ENCODE measurements at regions not wholly inside any gene's neighbourhood (a gene's known extent, or its start where the extent isn't known, plus 50 kb on each side); places are given as distances from the start of the nearest gene placed in this dataset.
"Not testable (repeated sequence)": the region's sequence is repeated elsewhere in the genome, so short reads cannot be mapped to it uniquely, and the experiment has no call there.

DNA sequence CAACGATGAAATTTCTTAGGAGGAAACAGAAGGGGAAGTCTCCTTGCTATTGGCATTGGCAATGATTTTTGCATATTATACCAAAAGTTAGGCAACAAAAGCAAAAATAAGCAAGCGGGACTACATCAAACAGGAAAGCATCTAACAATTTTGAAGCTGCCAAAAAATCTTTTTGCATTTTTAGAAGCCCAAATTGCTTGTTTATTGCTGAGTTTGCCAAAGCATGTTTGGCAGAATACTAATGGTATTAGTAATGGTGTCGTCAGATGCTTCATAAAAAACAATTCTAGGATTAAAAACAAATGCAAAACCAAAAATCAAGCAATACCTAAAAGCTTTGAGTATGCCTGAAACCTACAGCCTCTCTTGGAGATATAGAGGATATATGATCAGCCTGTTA is 80.0 kb downstream of the GALR1 start:
- DNase-seq (ENCODE audit: low read depth) = no peak

- no peak for DNase-seq (ENCODE audit: low read depth)
Observed at GRCh38 chr18:77334876-77335275, 85.2 kb downstream of the GALR1 start.

GRCh38 chr18:77337604-77338003 is 88.0 kb downstream of the GALR1 start:
- DNase-seq (ENCODE audit: low read depth) = no peak

GRCh38 chr18:77339093-77339492 is 89.4 kb downstream of the GALR1 start:
- DNase-seq (ENCODE audit: low read depth) = no peak

DNA sequence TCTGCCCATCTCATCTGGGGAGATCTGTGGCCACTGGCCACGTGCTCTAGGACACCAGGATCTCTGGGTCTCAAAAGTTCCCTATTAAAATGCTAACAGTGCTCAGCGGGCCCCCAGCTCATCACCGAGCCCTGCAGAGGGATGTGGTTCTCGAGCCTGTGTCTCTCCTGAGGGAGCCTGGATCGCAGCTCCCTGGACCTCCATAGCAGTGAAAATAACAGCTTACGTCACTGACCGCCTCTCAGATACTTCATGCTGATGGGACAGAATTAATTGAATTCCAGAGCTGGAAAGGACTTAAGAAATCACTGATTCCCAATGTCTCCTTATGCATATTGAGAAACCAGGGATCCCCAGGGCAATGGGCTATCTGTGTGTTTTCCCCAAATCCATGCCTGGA is 90.0 kb downstream of the GALR1 start:
- DNase-seq (ENCODE audit: low read depth) = no peak

- no peak for DNase-seq (ENCODE audit: low read depth)
Observed at GRCh38 chr18:77340815-77341214, 91.2 kb downstream of the GALR1 start.

DNA sequence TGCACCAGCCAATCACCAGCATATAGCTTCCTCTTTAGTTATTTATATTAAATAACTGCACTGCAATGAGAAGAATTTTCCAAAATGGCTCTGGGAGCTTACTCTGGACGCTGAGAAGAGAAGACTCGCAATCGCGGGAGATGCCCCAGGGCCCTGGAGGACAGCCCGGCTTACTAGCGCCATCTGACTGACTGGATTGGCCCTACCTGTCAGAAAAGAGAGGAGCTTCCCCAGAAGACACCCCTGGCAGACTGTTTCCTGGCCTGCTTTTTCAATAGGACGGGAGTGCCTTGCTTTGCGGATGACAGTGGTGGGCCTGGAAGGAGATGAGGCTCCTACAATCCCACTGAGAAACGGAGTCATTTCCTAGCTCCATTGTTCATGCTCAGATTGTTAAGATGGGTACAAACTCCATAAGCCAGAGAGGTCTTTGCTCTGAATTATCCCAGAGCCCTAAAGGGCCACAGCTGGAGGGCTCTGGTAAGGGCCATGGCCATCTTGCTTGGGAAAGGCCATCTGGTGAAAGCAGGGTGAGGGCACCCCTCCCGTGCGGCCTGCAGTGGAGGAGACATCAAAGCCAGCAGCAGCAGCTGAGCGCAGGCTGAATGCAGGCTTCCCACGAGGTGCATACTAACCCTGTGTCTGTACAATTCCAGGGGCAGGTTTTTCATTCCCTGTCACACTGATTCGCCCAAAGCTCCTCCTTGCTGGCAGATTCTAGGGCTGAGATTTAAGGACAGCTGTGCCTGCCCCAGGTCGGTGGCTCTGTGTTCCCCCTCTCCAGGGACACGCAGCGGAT is 92.1 kb downstream of the GALR1 start:
- DNase-seq (ENCODE audit: low read depth) = no peak

- DNase-seq (ENCODE audit: low read depth) = no peak
Observed at GRCh38 chr18:77342736-77343135, 93.1 kb downstream of the GALR1 start.

DNA sequence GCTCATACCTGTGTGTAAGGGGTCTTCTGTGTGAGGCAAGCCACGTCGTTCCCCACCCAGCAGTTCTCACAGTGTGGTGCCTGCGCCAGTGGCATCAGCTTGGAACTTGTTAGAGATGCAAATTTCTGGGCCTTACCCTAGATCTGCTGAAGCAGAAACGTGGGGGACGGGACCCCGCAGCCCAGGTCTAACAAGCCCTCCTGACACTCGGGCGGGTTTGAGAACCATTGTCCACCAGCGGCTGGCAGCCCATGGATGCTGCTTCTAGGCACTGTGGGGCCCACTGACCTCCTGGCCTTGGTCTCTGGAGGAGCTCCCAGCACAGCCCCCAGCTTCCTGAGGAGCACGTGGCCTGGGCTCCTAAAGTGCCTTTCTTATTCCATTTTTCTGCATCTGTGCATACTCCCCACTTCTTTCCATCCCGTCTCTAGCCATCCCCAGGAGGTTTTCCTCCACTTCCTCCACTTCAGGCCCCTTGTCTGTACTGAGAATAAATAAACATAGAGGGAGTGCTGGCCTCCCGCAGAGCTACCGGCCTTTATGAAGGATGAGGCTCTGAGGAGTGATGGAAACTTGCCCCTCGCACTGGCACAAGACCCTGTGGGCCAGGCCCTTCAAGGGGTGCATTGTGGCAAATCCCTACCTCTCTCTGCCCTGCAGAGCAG is 94.3 kb downstream of the GALR1 start:
- no peak for DNase-seq (ENCODE audit: low read depth)

DNA sequence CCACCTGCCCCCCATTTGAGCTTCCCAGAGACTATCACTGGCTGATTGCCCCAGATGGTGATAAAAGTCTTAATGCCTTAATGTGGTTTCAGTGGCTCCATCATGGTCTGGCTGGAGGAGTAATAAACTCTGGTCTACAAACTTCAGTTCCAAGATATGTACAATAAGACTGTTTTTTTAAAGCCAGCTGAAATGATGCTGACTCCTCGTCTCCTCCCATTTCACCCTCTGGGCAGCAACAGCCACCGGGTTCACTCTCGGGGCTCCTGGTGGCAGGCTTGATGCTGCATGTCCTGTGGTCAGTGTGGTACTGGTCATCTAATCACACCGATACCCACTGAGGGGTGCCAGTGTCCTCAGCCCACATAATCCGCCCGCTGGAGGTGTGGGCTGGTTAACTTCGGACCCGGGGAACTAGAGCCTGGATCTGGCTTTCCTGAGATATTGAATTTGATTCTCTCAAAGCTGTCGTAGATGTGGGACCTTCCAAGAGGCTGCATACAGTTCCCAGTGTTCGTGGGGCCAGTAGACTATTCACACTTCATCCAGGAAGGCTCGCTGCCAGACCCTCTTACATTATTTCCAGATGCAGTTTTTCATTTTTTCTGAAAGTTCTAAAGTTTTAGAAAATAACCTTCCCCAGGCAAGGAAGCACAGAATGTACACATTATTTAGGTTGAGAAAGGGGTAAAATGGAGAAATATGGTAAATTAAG is 95.3 kb downstream of the GALR1 start:
- DNase-seq (ENCODE audit: low read depth) = no peak

DNA sequence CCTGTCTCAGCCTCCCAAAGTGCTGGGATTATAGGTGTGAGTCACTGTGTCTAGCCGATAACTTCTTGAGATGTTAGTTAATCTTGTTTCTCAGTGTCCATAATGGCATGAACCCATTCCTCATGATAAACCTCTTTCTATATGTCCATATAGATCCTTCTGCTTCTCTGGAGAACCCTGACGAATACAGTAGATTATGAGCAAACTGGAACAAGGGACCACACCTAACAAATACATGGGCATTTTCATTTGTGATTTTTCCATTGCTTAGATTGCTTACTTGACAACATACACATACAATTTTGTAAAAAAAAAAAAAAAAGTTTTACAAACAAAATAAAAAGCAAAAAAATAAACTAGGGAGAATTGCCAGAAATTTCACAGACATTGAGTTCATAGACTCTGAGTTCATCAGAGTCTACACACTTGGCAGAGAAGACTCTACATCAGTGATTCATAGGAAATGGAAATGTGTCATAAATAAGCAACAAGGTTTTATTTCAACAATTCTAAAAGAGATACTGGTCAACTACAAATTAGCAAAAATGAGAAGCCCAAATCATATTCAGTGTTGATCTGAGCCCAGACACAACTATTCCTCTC is 96.7 kb downstream of the GALR1 start:
- DNase-seq (ENCODE audit: low read depth) = no peak

- not testable (repeated sequence) for DNase-seq (ENCODE audit: low read depth)
Observed at GRCh38 chr18:77353349-77353748, 103.7 kb downstream of the GALR1 start.

DNA sequence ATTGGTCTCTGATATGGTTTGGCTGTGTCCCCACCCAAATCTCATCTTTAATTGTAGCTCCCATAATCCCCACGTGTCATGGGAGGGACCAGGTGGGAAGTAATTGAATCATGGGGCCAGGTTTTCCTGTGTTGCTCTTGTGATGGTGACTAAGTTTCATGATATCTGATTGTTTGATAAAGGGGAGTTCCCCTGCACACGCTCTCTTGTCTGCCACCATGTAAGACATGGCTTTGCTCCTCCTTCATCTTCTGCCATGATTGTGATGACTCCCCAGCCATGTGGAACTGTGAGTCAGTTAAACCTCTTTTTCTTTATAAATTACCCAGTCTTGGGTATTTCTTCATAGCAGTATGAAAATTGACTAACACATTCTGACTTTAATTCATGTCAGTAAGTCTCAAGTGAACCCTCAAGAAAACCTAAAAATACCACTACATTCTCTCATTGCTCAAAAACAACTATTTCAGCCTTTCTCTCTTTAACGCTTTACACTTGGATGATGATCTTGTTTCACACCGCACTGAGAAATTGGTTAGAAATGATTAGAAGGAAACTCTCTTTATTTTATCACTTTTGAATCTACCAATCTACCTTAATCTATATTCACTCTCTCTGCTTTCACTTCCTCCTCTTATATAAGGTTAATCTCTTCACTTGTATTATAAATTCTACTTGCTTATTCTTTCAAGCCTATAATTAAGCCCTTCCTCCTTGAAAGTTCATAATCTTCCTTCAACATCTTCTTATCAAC is 110.1 kb downstream of the GALR1 start:
- DNase-seq (ENCODE audit: low read depth) = no peak

- no peak for DNase-seq (ENCODE audit: low read depth)
Observed at GRCh38 chr18:77360315-77361190, 110.9 kb downstream of the GALR1 start.

- no peak for DNase-seq (ENCODE audit: low read depth)
Observed at GRCh38 chr18:77361382-77361781, 111.7 kb downstream of the GALR1 start.

DNA sequence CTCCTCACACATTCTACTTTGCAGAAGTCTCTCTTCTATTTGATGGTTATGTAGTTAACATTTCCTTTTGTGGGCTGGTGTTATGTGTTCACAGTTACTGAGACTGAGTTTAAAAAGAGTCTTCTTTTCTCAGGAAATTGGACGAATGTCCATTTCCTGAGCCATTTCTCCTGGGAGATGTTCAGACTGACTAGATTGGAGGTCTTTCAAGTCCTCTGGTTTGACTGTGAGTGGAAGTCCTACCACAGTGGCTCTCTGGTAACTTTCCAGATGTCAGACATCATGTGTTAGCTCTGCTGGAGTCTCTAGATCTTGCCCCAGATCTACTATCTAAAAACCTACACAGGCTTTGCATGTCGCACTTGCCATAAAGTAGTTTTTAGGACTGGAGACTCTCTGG is 116.0 kb downstream of the GALR1 start:
- no peak for DNase-seq (ENCODE audit: low read depth)

- no peak for DNase-seq (ENCODE audit: low read depth)
Observed at GRCh38 chr18:77366067-77366719, 116.5 kb downstream of the GALR1 start.

GRCh38 chr18:77366720-77367641 is 117.3 kb downstream of the GALR1 start:
- DNase-seq (ENCODE audit: low read depth) = peak; percentile 14

GRCh38 chr18:77369644-77370043 is 120.0 kb downstream of the GALR1 start:
- no peak for DNase-seq (ENCODE audit: low read depth)
